ENCODE measurements at regions not wholly inside any gene's neighbourhood (a gene's known extent, or its start where the extent isn't known, plus 50 kb on each side); places are given as distances from the start of the nearest gene placed in this dataset.

DNA sequence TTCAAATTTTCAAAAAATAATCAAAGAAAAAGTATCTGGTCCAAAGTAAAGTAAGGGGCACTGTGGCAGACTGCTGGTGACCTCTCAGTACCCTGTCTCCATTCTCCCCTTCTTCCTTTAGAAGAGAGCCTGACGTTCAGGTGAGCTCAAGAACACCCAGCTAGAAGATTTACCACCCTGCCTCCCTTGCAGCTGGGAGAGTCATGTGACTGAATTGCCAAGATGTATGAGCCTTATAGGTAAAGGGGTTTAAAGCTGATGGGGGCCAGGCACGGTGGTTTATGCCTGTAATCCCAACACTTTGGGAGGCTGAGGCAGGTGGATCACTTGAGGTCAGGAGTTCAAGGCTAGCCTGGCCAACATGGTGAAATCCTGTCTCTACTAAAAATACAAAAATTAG lies 86.3 kb upstream of the NANOS1 start:
- H3K4me2 ChIP-seq (ENCODE audit: insufficient read depth in 1 of 2, low read depth in 2 of 2, low read length in 2 of 2): no peak overlapping the region
- no peaks in the 10 kb centered on the region for H3K36me3 ChIP-seq (ENCODE audit: control insufficient read depth in 2 of 4, insufficient read depth in 4 of 4, low read length in 3 of 4)
- no peak overlapping the region for H3K23ac ChIP-seq (ENCODE audit: insufficient read length)
- H4K91ac ChIP-seq (replicated peaks; ENCODE audit: insufficient read length, low read length): no peak overlapping the region
- H3K27me3 ChIP-seq (replicated peaks in 1 of 4; ENCODE audit: control insufficient read depth in 3 of 4, extremely low read depth in 1 of 4, insufficient read depth in 3 of 4, low read length in 3 of 4): no peaks in the 10 kb centered on the region
- 81% methylated on average over 2 of the region's 2 CpGs; no CpG with 5 or more reads in 1 of the 2 experiments for WGBS, 2 experiments (ENCODE audit: extremely low coverage in 1 of 2, insufficient coverage in 1 of 2, insufficient read length in 1 of 2, insufficient replicate concordance in 2 of 2, low coverage in 1 of 2, low lambda C conversion rate in 2 of 2, missing lambda C conversion rate in 1 of 2)
- H4K20me1 ChIP-seq (replicated peaks in 1 of 2; ENCODE audit: control insufficient read depth in 1 of 2, insufficient read depth in 2 of 2, low read length in 2 of 2): no peaks in the 10 kb centered on the region
- H3K9me3 ChIP-seq (ENCODE audit: insufficient read depth in 2 of 2, low read depth in 1 of 2, low read length in 1 of 2): no peaks in the 10 kb centered on the region
- FAIRE-seq: no peak
- H3K14ac ChIP-seq (ENCODE audit: insufficient read length): no peak overlapping the region
- no peaks in the 10 kb centered on the region for H3K79me2 ChIP-seq (ENCODE audit: control insufficient read depth in 1 of 2, insufficient read depth in 2 of 2, low read length in 2 of 2)
- H2BK12ac ChIP-seq (ENCODE audit: low read depth, low read length): no peak overlapping the region
- no peak overlapping the region for H2BK15ac ChIP-seq (ENCODE audit: low read length)
- no peak overlapping the region for H2BK20ac ChIP-seq (ENCODE audit: low read length)
- no peak overlapping the region for H3K27ac ChIP-seq (ENCODE audit: low read depth, low read length)
- CTCF ChIA-PET (ENCODE audit: partially characterized antibody): interaction anchor here (1.7 kb wide), 1 partner anchor 13 kb away, joined by 4 read pairs; no protein-coding TSS in a partner anchor
- POLR2A ChIA-PET (ENCODE audit: partially characterized antibody): no interaction called here
- H4K8ac ChIP-seq (ENCODE audit: extremely low read depth, insufficient read depth, low read length): no peak overlapping the region
- no peak overlapping the region for H2BK5ac ChIP-seq (ENCODE audit: low read depth, low read length)
- H3K9ac ChIP-seq (replicated peaks in 1 of 4; ENCODE audit: extremely low read depth in 1 of 4, low read depth in 3 of 4, low read length in 3 of 4): no peak overlapping the region
- no peaks in the 10 kb centered on the region for H3K23me2 ChIP-seq (ENCODE audit: low read depth, low read length)
- no peak overlapping the region for H2BK120ac ChIP-seq (replicated peaks; ENCODE audit: low read depth, low read length)
- no peak overlapping the region for H3K4ac ChIP-seq (replicated peaks; ENCODE audit: insufficient read length, low read depth, low read length)
- peaks cover 2 to 8% (median 7%) of the 10 kb centered on the region in 4 experiments; a peak in 3 of 7 replicates for H3K4me1 ChIP-seq (replicated peaks in 1 of 4; ENCODE audit: control insufficient read depth in 3 of 4, insufficient read depth in 4 of 4, low read length in 3 of 4)
- H2AFZ ChIP-seq (ENCODE audit: low read length): no peak overlapping the region
- H3K56ac ChIP-seq (replicated peaks; ENCODE audit: insufficient read length, low read depth, low read length): no peak overlapping the region
- no peak overlapping the region for H3K4me3 ChIP-seq (ENCODE audit: extremely low read depth in 1 of 4, insufficient read depth in 2 of 4, low read depth in 3 of 4, low read length in 4 of 4)
- no peak overlapping the region for H4K5ac ChIP-seq (ENCODE audit: insufficient read length, low read depth, low read length)
- H2AK5ac ChIP-seq (ENCODE audit: low read depth, low read length): no peak overlapping the region
- no peak for DNase-seq (ENCODE audit: low read depth in 1 of 2, low spot score in 2 of 2)
- no peak overlapping the region for H3K18ac ChIP-seq (ENCODE audit: extremely low read depth, low read length)
- H3K79me1 ChIP-seq (ENCODE audit: low read depth, low read length): no peaks in the 10 kb centered on the region
- TF ChIP-seq BRCA1 (IDR thresholded peaks at IDR 0.05; ENCODE audit: low read depth, low read length): no peak
- TF ChIP-seq TAF7 (optimal IDR thresholded peaks at IDR 0.05; ENCODE audit: borderline replicate concordance, low read depth, low read length): no peak
- TF ChIP-seq ASH2L (IDR thresholded peaks at IDR 0.05; ENCODE audit: low read length): no peak
- no peak for TF ChIP-seq SP4 (IDR thresholded peaks at IDR 0.05; ENCODE audit: low read length)
- no peak for TF ChIP-seq SP1 (IDR thresholded peaks at IDR 0.05; ENCODE audit: low read depth, low read length)
- no peak for TF ChIP-seq SRF (IDR thresholded peaks at IDR 0.05; ENCODE audit: low read depth, low read length)
- no peak for TF ChIP-seq KDM1A (IDR thresholded peaks at IDR 0.05; ENCODE audit: borderline replicate concordance, low read length)
- TF ChIP-seq CEBPB (IDR thresholded peaks at IDR 0.05; ENCODE audit: low read depth, low read length): no peak
- TF ChIP-seq KDM5A (IDR thresholded peaks at IDR 0.05; ENCODE audit: low read length): no peak
- no peak for TF ChIP-seq HDAC2 (IDR thresholded peaks at IDR 0.05; ENCODE audit: borderline replicate concordance in 1 of 2, low read depth in 2 of 2, low read length in 2 of 2)
- TF ChIP-seq CHD1 (IDR thresholded peaks at IDR 0.05; ENCODE audit: low read depth, low read length): no peak
- TF ChIP-seq GABPA (IDR thresholded peaks at IDR 0.05; ENCODE audit: borderline replicate concordance, insufficient read depth, low read length): no peak
- no peak for TF ChIP-seq SUZ12 (IDR thresholded peaks at IDR 0.05; ENCODE audit: low read length)
- no peak for TF ChIP-seq RBBP5 (IDR thresholded peaks at IDR 0.05; ENCODE audit: borderline replicate concordance, low read depth, low read length)
- no peak for TF ChIP-seq ZNF274 (IDR thresholded peaks at IDR 0.05; ENCODE audit: borderline replicate concordance, extremely low read depth, low read length)
- TF ChIP-seq CBX8 (IDR thresholded peaks at IDR 0.05; ENCODE audit: borderline replicate concordance, low read depth, low read length): no peak

Data from H1 (cell line).